ENCODE measurements at regions not wholly inside any gene's neighbourhood (a gene's known extent, or its start where the extent isn't known, plus 50 kb on each side); places are given as distances from the start of the nearest gene placed in this dataset.

DNA sequence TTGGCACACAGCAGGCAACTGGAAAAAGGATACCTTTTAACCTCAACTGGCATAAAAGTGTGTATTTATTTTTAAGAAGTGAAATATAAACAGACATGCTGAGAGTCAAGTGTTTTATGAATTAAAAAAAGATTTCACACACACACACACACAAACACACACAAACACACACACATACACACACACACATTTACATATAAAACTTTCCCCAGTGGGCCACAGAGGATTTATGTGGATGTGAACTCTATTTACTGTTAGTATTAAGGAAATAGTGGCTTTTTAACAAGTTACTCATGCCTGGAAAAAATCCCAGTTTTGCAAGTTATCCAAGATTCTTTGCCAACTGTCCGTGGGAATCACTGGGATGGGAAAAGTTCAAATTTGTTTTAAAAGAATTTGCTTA, 725.9 kb upstream of the NR2F2 start:
- TF ChIP-seq, protein P1, sequence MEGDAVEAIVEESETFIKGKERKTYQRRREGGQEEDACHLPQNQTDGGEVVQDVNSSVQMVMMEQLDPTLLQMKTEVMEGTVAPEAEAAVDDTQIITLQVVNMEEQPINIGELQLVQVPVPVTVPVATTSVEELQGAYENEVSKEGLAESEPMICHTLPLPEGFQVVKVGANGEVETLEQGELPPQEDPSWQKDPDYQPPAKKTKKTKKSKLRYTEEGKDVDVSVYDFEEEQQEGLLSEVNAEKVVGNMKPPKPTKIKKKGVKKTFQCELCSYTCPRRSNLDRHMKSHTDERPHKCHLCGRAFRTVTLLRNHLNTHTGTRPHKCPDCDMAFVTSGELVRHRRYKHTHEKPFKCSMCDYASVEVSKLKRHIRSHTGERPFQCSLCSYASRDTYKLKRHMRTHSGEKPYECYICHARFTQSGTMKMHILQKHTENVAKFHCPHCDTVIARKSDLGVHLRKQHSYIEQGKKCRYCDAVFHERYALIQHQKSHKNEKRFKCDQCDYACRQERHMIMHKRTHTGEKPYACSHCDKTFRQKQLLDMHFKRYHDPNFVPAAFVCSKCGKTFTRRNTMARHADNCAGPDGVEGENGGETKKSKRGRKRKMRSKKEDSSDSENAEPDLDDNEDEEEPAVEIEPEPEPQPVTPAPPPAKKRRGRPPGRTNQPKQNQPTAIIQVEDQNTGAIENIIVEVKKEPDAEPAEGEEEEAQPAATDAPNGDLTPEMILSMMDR (IDR thresholded peaks at IDR 0.05; ENCODE audit: borderline replicate concordance, extremely low read depth, low read length, poor library complexity, severe bottlenecking): no peak
- TF ChIP-seq EZH2 (IDR thresholded peaks at IDR 0.05; ENCODE audit: borderline replicate concordance, low read depth, low read length, severe bottlenecking): no peak
